MCF 10A (cell line): ENCODE measurements at regions not wholly inside any gene's neighbourhood (a gene's known extent, or its start where the extent isn't known, plus 50 kb on each side); places are given as distances from the start of the nearest gene placed in this dataset.
"Not testable (repeated sequence)": the region's sequence is repeated elsewhere in the genome, so short reads cannot be mapped to it uniquely, and the experiment has no call there.

Experiments used
- BruUV-seq: library from RNA; stranded (reverse); fragments of 400-500 nt; replicated peaks from 2 replicates; lab custom pipeline; 2021; lab: Mats Ljungman, UMichigan
- CTCF ChIA-PET: fragments of 300-600 bp; sonication (Branson Sonifier 250); formaldehyde crosslinking; extraction: SDS; loops from one replicate; lab custom pipeline; 2021; ENCODE audit warnings: antibody characterized with exemption, inconsistent platforms; lab: Yijun Ruan, JAX
- POLR2A ChIA-PET: fragments of 300-600, 350-650 bp; sonication (Branson Sonifier 250); formaldehyde crosslinking; extraction: SDS; loops from one replicate; lab custom pipeline; 2020; ENCODE audit warnings: antibody characterized with exemption, inconsistent platforms; lab: Yijun Ruan, JAX
- DNase-seq: peaks from one replicate; pipeline ENCODE4 v3.0.0-alpha.2; 2018; ENCODE audit not compliant: unreplicated experiment
- H3K27ac Mint-ChIP-seq: one replicate; pipeline ENCODE4 v1.8.0; 2022; ENCODE audit warnings: mild to moderate bottlenecking, low read depth, mixed read lengths; ENCODE audit not compliant: unreplicated experiment
- H3K27me3 Mint-ChIP-seq: one replicate; pipeline ENCODE4 v1.8.0; 2022; ENCODE audit warnings: mixed read lengths; ENCODE audit not compliant: insufficient read depth, unreplicated experiment
- H3K36me3 Mint-ChIP-seq: one replicate; pipeline ENCODE4 v1.8.0; 2022; ENCODE audit warnings: mild to moderate bottlenecking, moderate library complexity, mixed read lengths; ENCODE audit not compliant: insufficient read depth, unreplicated experiment
- H3K4me1 Mint-ChIP-seq: one replicate; pipeline ENCODE4 v1.8.0; 2022; ENCODE audit warnings: mixed read lengths; ENCODE audit not compliant: insufficient read depth, unreplicated experiment
- H3K4me3 Mint-ChIP-seq: one replicate; pipeline ENCODE4 v1.8.0; 2022; ENCODE audit warnings: mild to moderate bottlenecking, moderate library complexity, mixed read lengths; ENCODE audit not compliant: unreplicated experiment
- H3K9me3 Mint-ChIP-seq: one replicate; pipeline ENCODE4 v1.8.0; 2022; ENCODE audit warnings: mixed read lengths; ENCODE audit not compliant: unreplicated experiment
- CTCF ChIP-seq: fragments of 200-600 bp; IDR thresholded peaks from one replicate; pipeline ENCODE4 v1.8.0; 2022; ENCODE audit warnings: antibody characterized with exemption, mild to moderate bottlenecking; ENCODE audit not compliant: unreplicated experiment
- intact Hi-C: fragments of 100-400 bp; cut with micrococcal nuclease; formaldehyde crosslinking; loops from 2 replicates; pipeline ENCODE4 v1.14.1; 2022

DNA sequence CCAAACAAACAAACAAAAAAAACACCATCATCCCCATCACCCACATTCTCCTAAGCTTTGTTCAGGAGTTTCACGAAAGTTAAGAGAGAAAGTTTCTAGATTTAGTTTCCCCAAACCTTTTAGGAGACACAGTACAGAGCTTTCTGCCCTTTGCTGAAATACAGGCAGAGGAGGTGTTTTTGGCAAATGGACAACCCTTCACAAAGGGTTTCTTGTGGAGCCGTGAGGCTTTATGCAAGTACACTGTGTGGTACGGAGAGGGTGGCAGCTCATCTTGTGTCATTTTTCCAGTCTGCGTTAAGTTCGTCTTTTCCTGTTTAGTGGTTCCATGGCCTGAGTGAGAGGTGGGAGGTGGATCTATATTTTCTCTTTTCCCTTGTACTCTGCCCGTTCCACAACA lies 215.5 kb upstream of the PRKCQ start:
- Mint-ChIP-seq H3K36me3 (peaks cover 12% of the 10 kb centered on the region), H3K4me1 (peaks cover 28% of the 10 kb centered on the region), H3K4me3 (peak overlapping the region; percentile 31), H3K9me3 (no peaks in the 10 kb centered on the region), H3K27ac (peak overlapping the region; percentile 84), H3K27me3 (no peaks in the 10 kb centered on the region)
- BruUV-seq, result no TSS peak
- ChIA-PET CTCF (interaction anchor here (0.7 kb wide), 1 partner anchor 23 kb away, joined by 3 read pairs; no protein-coding TSS in a partner anchor), POLR2A (interaction anchor here (1.6 to 2.4 kb wide), 2 partner anchors 58 to 66 kb away, joined by 9 to 11 read pairs; no protein-coding TSS in a partner anchor)
- TF ChIP-seq CTCF, result no peak
- DNase-seq, result no peak
- intact Hi-C loops, result no loop called here

DNA sequence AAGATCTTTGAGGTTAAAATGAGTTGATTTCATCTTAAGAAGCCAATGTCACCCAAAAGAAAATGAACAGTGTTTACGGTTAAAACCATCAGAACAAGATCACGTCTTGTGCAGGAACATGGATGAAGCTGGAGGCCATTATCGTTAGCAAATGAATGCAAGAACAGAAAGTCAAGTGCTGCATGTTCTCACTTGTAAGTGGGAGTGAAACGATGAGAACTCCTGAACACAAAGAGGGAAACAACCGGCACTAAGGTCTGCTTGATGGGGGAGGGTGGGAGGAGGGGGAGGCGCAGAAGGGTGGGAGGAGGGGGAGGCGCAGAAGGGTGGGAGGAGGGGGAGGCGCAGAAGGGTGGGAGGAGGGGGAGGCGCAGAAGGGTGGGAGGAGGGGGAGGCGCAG lies 214.8 kb upstream of the PRKCQ start:
- Mint-ChIP-seq H3K27ac (peak overlapping the region; percentile 84), H3K4me1 (peaks cover 28% of the 10 kb centered on the region), H3K36me3 (peaks cover 17% of the 10 kb centered on the region), H3K4me3 (peak overlapping the region; percentile 67)
- H3K27me3 Mint-ChIP-seq, H3K9me3 Mint-ChIP-seq, DNase-seq, BruUV-seq, intact Hi-C loops: not testable (repeated sequence)
- ChIA-PET CTCF (interaction anchor here (0.5 to 1.4 kb wide), 4 partner anchors 12 to 135 kb away, joined by 3 to 4 read pairs (median 4); no protein-coding TSS in a partner anchor), POLR2A (interaction anchor here (0.6 to 2.4 kb wide), 9 partner anchors 12 to 73 kb away, joined by 3 to 11 read pairs (median 6); no protein-coding TSS in a partner anchor)

DNA sequence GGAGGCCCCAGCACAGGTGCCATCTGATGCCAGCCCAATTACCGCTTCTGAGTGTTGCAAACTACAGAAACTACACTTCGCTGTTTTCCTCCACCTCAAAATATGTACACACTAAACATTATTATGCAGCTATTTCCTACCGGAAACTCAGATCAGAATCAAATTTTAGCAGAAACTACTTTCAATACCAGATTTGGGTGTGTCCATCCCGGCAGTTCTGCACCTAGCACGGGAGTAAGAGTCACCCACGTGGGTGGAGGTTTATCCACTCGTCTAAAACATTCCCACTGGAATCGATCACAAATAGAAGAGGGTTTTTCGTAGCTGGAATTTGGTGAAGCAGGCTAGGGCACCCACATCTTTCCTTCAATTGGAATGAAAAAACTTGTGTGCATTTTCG lies 214.4 kb upstream of the PRKCQ start:
- H3K36me3 Mint-ChIP-seq, result peaks cover 21% of the 10 kb centered on the region
- no peak for TF ChIP-seq CTCF
- DNase-seq, result no peak
- H3K9me3 Mint-ChIP-seq, result no peaks in the 10 kb centered on the region
- H3K27me3 Mint-ChIP-seq, result no peaks in the 10 kb centered on the region
- BruUV-seq, result no TSS peak
- ChIA-PET POLR2A (interaction anchor here (0.6 to 2.4 kb wide), 9 partner anchors 12 to 73 kb away, joined by 3 to 11 read pairs (median 6); no protein-coding TSS in a partner anchor), CTCF (interaction anchor here (0.5 to 1.4 kb wide), 4 partner anchors 12 to 134 kb away, joined by 3 to 4 read pairs (median 4); no protein-coding TSS in a partner anchor)
- peaks cover 28% of the 10 kb centered on the region for H3K4me1 Mint-ChIP-seq
- intact Hi-C loops, result no loop called here
- peak overlapping the region; percentile 67 for H3K4me3 Mint-ChIP-seq
- peak overlapping the region; percentile 84 for H3K27ac Mint-ChIP-seq

DNA sequence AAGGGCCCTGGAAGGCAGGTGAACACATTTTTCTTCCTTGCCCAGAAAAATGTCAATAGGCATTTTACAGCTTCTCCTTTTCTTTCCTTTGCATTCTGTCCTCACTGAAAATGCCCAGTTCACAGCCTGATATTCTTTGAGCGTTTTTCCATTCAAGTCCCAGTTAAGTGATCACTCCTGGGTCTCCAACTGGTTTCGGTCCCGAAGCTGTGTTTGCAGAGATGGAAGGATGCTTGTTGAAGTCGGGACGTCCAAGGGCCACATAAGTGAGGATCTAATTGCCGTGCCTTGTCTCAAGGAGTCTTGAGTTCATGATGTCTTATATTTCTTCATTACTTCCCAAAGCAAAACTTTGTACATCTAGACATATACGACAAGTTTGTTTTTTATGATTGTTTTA lies 208.7 kb upstream of the PRKCQ start:
- no peaks in the 10 kb centered on the region for H3K9me3 Mint-ChIP-seq
- no TSS peak for BruUV-seq
- H3K4me1 Mint-ChIP-seq, result peaks cover under 1% of the 10 kb centered on the region
- no peak for TF ChIP-seq CTCF
- H3K27me3 Mint-ChIP-seq, result no peaks in the 10 kb centered on the region
- POLR2A ChIA-PET, result interaction anchor here (1.1 kb wide), 1 partner anchor 10 kb away, joined by 4 read pairs; no protein-coding TSS in a partner anchor
- H3K36me3 Mint-ChIP-seq, result peaks cover 34% of the 10 kb centered on the region
- H3K27ac Mint-ChIP-seq, result no peak overlapping the region
- no peak overlapping the region for H3K4me3 Mint-ChIP-seq
- CTCF ChIA-PET, result no interaction called here
- DNase-seq, result no peak
- intact Hi-C loops, result no loop called here
